ENCODE measurements at regions not wholly inside any gene's neighbourhood (a gene's known extent, or its start where the extent isn't known, plus 50 kb on each side); places are given as distances from the start of the nearest gene placed in this dataset.

GRCh38 chr7:26480156-26480555 lies 188.5 kb downstream of the SNX10 start:
- DNase-seq (ENCODE audit: low read depth in 1 of 2, low spot score in 1 of 2): no peak
- Histone ChIP-seq H3K4me3 (replicated peaks; ENCODE audit: insufficient read depth, low read length) (no peak overlapping the region), H3K27ac (replicated peaks) (no peak overlapping the region), H3K27me3 (ENCODE audit: insufficient read depth, poor library complexity, severe bottlenecking) (peaks cover 2% of the 10 kb centered on the region)
- TF ChIP-seq POLR2AphosphoS5 (IDR thresholded peaks at IDR 0.05; ENCODE audit: low read depth) (no peak), SPI1 (IDR thresholded peaks at IDR 0.05; ENCODE audit: borderline replicate concordance, low read depth) (no peak), CTCF (IDR thresholded peaks at IDR 0.05; ENCODE audit: insufficient read depth, low read length) (no peak)

GRCh38 chr7:26482927-26483326 lies 191.3 kb downstream of the SNX10 start:
- no peak for TF ChIP-seq GABPA (IDR thresholded peaks at IDR 0.05; ENCODE audit: low read depth)
- TF ChIP-seq REST (IDR thresholded peaks at IDR 0.05; ENCODE audit: insufficient replicate concordance, low read depth): no peak
- no peak for TF ChIP-seq POLR2AphosphoS5 (IDR thresholded peaks at IDR 0.05; ENCODE audit: low read depth)
- TF ChIP-seq SPI1 (IDR thresholded peaks at IDR 0.05; ENCODE audit: borderline replicate concordance, low read depth): no peak
- TF ChIP-seq CTCF (IDR thresholded peaks at IDR 0.05; ENCODE audit: insufficient read depth, low read length): no peak
- H3K27ac ChIP-seq (replicated peaks): no peak overlapping the region

GRCh38 chr7:26483843-26484242 lies 192.2 kb downstream of the SNX10 start:
- Histone ChIP-seq H3K27me3 (ENCODE audit: insufficient read depth, poor library complexity, severe bottlenecking) (peaks cover 2% of the 10 kb centered on the region), H3K4me3 (replicated peaks; ENCODE audit: insufficient read depth, low read length) (no peak overlapping the region), H3K27ac (replicated peaks) (no peak overlapping the region)
- no peak for DNase-seq (ENCODE audit: low read depth in 1 of 2, low spot score in 1 of 2)
- TF ChIP-seq GABPA (IDR thresholded peaks at IDR 0.05; ENCODE audit: low read depth) (no peak), POLR2AphosphoS5 (IDR thresholded peaks at IDR 0.05; ENCODE audit: low read depth) (no peak), REST (IDR thresholded peaks at IDR 0.05; ENCODE audit: insufficient replicate concordance, low read depth) (no peak), SPI1 (IDR thresholded peaks at IDR 0.05; ENCODE audit: borderline replicate concordance, low read depth) (no peak), CTCF (IDR thresholded peaks at IDR 0.05; ENCODE audit: insufficient read depth, low read length) (no peak)

More at GRCh38 chr7:26482927-26483326, 191.3 kb downstream of the SNX10 start:
- Histone ChIP-seq H3K4me3 (replicated peaks; ENCODE audit: insufficient read depth, low read length) (no peak overlapping the region), H3K27me3 (ENCODE audit: insufficient read depth, poor library complexity, severe bottlenecking) (peaks cover 2% of the 10 kb centered on the region)
- DNase-seq (ENCODE audit: low read depth in 1 of 2, low spot score in 1 of 2): no peak

- peaks cover 2% of the 10 kb centered on the region for H3K27me3 ChIP-seq (ENCODE audit: insufficient read depth, poor library complexity, severe bottlenecking)
Observed at GRCh38 chr7:26485367-26485934, 193.8 kb downstream of the SNX10 start.

More at GRCh38 chr7:26485367-26485934, 193.8 kb downstream of the SNX10 start:
- no peak for DNase-seq (ENCODE audit: low read depth in 1 of 2, low spot score in 1 of 2)
- Histone ChIP-seq H3K27ac (replicated peaks) (no peak overlapping the region), H3K4me3 (replicated peaks; ENCODE audit: insufficient read depth, low read length) (no peak overlapping the region)
- TF ChIP-seq POLR2AphosphoS5 (IDR thresholded peaks at IDR 0.05; ENCODE audit: low read depth): no peak
- TF ChIP-seq CTCF (IDR thresholded peaks at IDR 0.05; ENCODE audit: insufficient read depth, low read length): no peak

All from HL-60 (cell line).